ENCODE measurements at regions not wholly inside any gene's neighbourhood (a gene's known extent, or its start where the extent isn't known, plus 50 kb on each side); places are given as distances from the start of the nearest gene placed in this dataset.

DNA sequence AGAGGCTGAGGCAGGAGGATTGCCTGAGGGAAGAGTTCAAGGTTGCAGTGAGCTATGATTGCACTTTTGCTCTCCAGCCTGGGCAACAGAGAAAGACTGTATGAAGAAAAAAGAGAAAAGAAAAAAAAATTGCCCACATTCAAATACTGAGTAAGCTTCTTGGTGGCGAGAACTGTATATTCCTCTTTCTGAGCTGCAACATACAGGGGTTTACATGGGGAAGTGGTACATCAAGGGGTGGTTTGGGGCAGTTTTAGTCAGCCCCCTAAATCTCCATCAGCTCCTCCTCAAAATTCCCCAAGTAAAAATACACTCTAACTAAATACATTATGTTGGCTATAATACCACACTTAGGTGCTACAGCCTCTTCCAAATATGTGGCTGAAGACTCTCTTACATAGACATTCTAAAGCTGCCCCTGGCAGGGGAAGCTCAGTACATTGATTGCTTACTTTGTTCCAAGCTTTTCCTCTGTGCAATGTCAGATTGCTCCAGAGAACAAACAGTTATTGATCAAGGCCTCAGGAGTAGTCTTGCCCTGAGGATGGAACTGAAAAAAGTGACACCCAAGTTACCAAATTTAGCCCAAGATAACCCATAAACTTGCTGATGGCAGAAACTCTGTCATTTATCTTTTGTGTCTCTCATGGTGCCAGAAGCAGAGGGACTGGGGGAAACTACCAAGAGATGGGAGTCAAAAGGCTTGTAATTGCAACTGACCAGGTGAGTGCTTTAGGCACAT, 107.4 kb upstream of the RIPOR2 start:
- no peak for TF ChIP-seq POLR2AphosphoS5 (IDR thresholded peaks at IDR 0.05)
- TF ChIP-seq, protein P1, sequence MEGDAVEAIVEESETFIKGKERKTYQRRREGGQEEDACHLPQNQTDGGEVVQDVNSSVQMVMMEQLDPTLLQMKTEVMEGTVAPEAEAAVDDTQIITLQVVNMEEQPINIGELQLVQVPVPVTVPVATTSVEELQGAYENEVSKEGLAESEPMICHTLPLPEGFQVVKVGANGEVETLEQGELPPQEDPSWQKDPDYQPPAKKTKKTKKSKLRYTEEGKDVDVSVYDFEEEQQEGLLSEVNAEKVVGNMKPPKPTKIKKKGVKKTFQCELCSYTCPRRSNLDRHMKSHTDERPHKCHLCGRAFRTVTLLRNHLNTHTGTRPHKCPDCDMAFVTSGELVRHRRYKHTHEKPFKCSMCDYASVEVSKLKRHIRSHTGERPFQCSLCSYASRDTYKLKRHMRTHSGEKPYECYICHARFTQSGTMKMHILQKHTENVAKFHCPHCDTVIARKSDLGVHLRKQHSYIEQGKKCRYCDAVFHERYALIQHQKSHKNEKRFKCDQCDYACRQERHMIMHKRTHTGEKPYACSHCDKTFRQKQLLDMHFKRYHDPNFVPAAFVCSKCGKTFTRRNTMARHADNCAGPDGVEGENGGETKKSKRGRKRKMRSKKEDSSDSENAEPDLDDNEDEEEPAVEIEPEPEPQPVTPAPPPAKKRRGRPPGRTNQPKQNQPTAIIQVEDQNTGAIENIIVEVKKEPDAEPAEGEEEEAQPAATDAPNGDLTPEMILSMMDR (IDR thresholded peaks at IDR 0.05): no peak
